NCI-H2196 treated with DMSO at 0.1 percent for 48 hours (cell line): ENCODE measurements at regions not wholly inside any gene's neighbourhood (a gene's known extent, or its start where the extent isn't known, plus 50 kb on each side); places are given as distances from the start of the nearest gene placed in this dataset.
A peak's percentile ranks its signal among the peaks of the same experiment; 100 is the strongest.

Experiments
- DNase-seq: peaks from one replicate; lab custom pipeline; 2025; ENCODE audit not compliant: unreplicated experiment; lab: John Stamatoyannopoulos, UW

GRCh38 chr3:168267179-168267578, 171.5 kb upstream of the GOLIM4 start:
- DNase-seq = no peak

- no peak for DNase-seq
These were observed 170.6 kb upstream of the GOLIM4 start for GRCh38 chr3:168266335-168266734.

- no peak for DNase-seq
These were observed 167.2 kb upstream of the GOLIM4 start for GRCh38 chr3:168262887-168263286.

GRCh38 chr3:168260859-168261258, 165.1 kb upstream of the GOLIM4 start:
- no peak for DNase-seq

GRCh38 chr3:168251371-168251770, 155.6 kb upstream of the GOLIM4 start:
- no peak for DNase-seq

GRCh38 chr3:168250415-168250861, 154.7 kb upstream of the GOLIM4 start:
- DNase-seq = no peak

- peak; percentile 75 for DNase-seq
These were observed 154.1 kb upstream of the GOLIM4 start for GRCh38 chr3:168249550-168250414.

- DNase-seq = no peak
These were observed 153.5 kb upstream of the GOLIM4 start for GRCh38 chr3:168249205-168249549.

GRCh38 chr3:168248383-168249204, 152.9 kb upstream of the GOLIM4 start:
- DNase-seq = no peak

- DNase-seq = no peak
These were observed 145.4 kb upstream of the GOLIM4 start for GRCh38 chr3:168241156-168241555.

GRCh38 chr3:168239287-168239686, 143.6 kb upstream of the GOLIM4 start:
- DNase-seq = no peak

GRCh38 chr3:168233001-168233400, 137.3 kb upstream of the GOLIM4 start:
- no peak for DNase-seq

- no peak for DNase-seq
These were observed 127.4 kb upstream of the GOLIM4 start for GRCh38 chr3:168223085-168223484.

- DNase-seq = no peak
These were observed 124.8 kb upstream of the GOLIM4 start for GRCh38 chr3:168220556-168220955.

- DNase-seq = no peak
These were observed 123.8 kb upstream of the GOLIM4 start for GRCh38 chr3:168219530-168219929.

- DNase-seq = no peak
These were observed 122.9 kb upstream of the GOLIM4 start for GRCh38 chr3:168218600-168218999.

GRCh38 chr3:168216851-168217250, 121.1 kb upstream of the GOLIM4 start:
- no peak for DNase-seq

- DNase-seq = no peak
These were observed 118.2 kb upstream of the GOLIM4 start for GRCh38 chr3:168213920-168214319.

- DNase-seq = no peak
These were observed 117.1 kb upstream of the GOLIM4 start for GRCh38 chr3:168212664-168213285.

- no peak for DNase-seq
These were observed 109.7 kb upstream of the GOLIM4 start for GRCh38 chr3:168205451-168205850.

- no peak for DNase-seq
These were observed 101.4 kb upstream of the GOLIM4 start for GRCh38 chr3:168197162-168197561.

- no peak for DNase-seq
These were observed 96.1 kb upstream of the GOLIM4 start for GRCh38 chr3:168191856-168192255.
